Suppressor macrophage (primary cell): ENCODE measurements at regions not wholly inside any gene's neighbourhood (a gene's known extent, or its start where the extent isn't known, plus 50 kb on each side); places are given as distances from the start of the nearest gene placed in this dataset.

ENCODE experiments used
- DNase-seq, 4 experiments: peaks; one replicate each; pipeline ENCODE4 v3.0.0-alpha.2; 2020 to 2022

GRCh38 chr10:75347186-75347585 lies 54.4 kb downstream of the ZNF503 start:
- DNase-seq = no peak

GRCh38 chr10:75345738-75346137 lies 55.8 kb downstream of the ZNF503 start:
- no peak for DNase-seq

GRCh38 chr10:75344170-75344569 lies 57.4 kb downstream of the ZNF503 start:
- no peak for DNase-seq

- no peak for DNase-seq
Observed at GRCh38 chr10:75342397-75342796, 59.2 kb downstream of the ZNF503 start.

GRCh38 chr10:75335983-75336382 lies 65.6 kb downstream of the ZNF503 start:
- DNase-seq = peak in 2 of 4 experiments; percentile 21 to 27

- DNase-seq = no peak
Observed at GRCh38 chr10:75335191-75335590, 66.4 kb downstream of the ZNF503 start.

GRCh38 chr10:75334720-75335119 lies 66.8 kb downstream of the ZNF503 start:
- no peak for DNase-seq

- DNase-seq = no peak
Observed at GRCh38 chr10:75332081-75332480, 69.5 kb downstream of the ZNF503 start.

- DNase-seq = no peak
Observed at GRCh38 chr10:75331081-75331480, 70.5 kb downstream of the ZNF503 start.

- DNase-seq = no peak
Observed at GRCh38 chr10:75329190-75329745, 72.3 kb downstream of the ZNF503 start.

- DNase-seq = no peak
Observed at GRCh38 chr10:75326306-75326705, 75.3 kb downstream of the ZNF503 start.

- no peak for DNase-seq
Observed at GRCh38 chr10:75319274-75319673, 82.3 kb downstream of the ZNF503 start.

- no peak for DNase-seq
Observed at GRCh38 chr10:75314570-75314969, 78.8 kb upstream of the COMTD1 start.

GRCh38 chr10:75312440-75312839 lies 76.7 kb upstream of the COMTD1 start:
- DNase-seq = no peak

GRCh38 chr10:75305675-75306074 lies 69.9 kb upstream of the COMTD1 start:
- no peak for DNase-seq

GRCh38 chr10:75304741-75305390 lies 69.1 kb upstream of the COMTD1 start:
- no peak for DNase-seq

GRCh38 chr10:75304313-75304712 lies 68.6 kb upstream of the COMTD1 start:
- DNase-seq = no peak

- DNase-seq = no peak
Observed at GRCh38 chr10:75303045-75303777, 67.5 kb upstream of the COMTD1 start.

- DNase-seq = no peak
Observed at GRCh38 chr10:75302029-75302428, 66.3 kb upstream of the COMTD1 start.

- no peak for DNase-seq
Observed at GRCh38 chr10:75297021-75297599, 61.4 kb upstream of the COMTD1 start.

- peak; percentile 18 to 43 (median 26) for DNase-seq
Observed at GRCh38 chr10:75295868-75296441, 60.2 kb upstream of the COMTD1 start.

- peak; percentile 69 to 81 (median 73) for DNase-seq
Observed at GRCh38 chr10:75294866-75295701, 59.3 kb upstream of the COMTD1 start.
